B cell (primary cell): ENCODE measurements at regions not wholly inside any gene's neighbourhood (a gene's known extent, or its start where the extent isn't known, plus 50 kb on each side); places are given as distances from the start of the nearest gene placed in this dataset.

Experiments used
- EZH2 ChIP-seq: IDR thresholded peaks from 2 replicates; pipeline ENCODE4 v1.6.1; 2012; ENCODE audit warnings: borderline replicate concordance, low read depth, mild to moderate bottlenecking, moderate library complexity, low read length; ENCODE audit not compliant: insufficient read depth, poor library complexity, severe bottlenecking
- TF ChIP-seq, protein P1 (sequence below): fragments of 200-600 bp; IDR thresholded peaks from one replicate; pipeline ENCODE4 v1.8.0; 2022; ENCODE audit warnings: antibody characterized with exemption, mild to moderate bottlenecking

GRCh38 chr4:43411226-43411625, 518.7 kb downstream of the GRXCR1 start:
- TF ChIP-seq, protein P1, sequence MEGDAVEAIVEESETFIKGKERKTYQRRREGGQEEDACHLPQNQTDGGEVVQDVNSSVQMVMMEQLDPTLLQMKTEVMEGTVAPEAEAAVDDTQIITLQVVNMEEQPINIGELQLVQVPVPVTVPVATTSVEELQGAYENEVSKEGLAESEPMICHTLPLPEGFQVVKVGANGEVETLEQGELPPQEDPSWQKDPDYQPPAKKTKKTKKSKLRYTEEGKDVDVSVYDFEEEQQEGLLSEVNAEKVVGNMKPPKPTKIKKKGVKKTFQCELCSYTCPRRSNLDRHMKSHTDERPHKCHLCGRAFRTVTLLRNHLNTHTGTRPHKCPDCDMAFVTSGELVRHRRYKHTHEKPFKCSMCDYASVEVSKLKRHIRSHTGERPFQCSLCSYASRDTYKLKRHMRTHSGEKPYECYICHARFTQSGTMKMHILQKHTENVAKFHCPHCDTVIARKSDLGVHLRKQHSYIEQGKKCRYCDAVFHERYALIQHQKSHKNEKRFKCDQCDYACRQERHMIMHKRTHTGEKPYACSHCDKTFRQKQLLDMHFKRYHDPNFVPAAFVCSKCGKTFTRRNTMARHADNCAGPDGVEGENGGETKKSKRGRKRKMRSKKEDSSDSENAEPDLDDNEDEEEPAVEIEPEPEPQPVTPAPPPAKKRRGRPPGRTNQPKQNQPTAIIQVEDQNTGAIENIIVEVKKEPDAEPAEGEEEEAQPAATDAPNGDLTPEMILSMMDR, result no peak
- no peak for TF ChIP-seq EZH2
